ENCODE measurements at regions not wholly inside any gene's neighbourhood (a gene's known extent, or its start where the extent isn't known, plus 50 kb on each side); places are given as distances from the start of the nearest gene placed in this dataset.

DNA sequence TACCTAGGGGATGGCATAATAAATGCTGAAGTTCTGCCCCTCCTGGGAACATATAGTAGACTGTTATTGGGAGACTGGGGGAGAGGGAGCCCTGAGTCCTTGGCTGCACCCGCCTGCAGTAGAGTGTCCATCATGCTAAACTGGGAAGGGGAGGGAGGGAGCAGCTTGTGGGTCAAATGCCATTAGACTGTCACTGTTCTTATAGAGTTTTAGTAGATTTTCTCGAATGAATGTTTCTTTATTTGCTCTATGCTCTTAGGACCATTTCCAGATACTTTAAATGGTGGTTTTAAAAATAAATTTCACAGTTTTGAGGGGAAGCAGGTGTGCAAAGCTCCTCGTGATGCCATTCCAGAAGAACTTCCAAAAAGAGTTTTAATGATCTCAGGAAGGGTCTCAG, 111.6 kb upstream of the USP9X start:
- TF ChIP-seq, protein P1, sequence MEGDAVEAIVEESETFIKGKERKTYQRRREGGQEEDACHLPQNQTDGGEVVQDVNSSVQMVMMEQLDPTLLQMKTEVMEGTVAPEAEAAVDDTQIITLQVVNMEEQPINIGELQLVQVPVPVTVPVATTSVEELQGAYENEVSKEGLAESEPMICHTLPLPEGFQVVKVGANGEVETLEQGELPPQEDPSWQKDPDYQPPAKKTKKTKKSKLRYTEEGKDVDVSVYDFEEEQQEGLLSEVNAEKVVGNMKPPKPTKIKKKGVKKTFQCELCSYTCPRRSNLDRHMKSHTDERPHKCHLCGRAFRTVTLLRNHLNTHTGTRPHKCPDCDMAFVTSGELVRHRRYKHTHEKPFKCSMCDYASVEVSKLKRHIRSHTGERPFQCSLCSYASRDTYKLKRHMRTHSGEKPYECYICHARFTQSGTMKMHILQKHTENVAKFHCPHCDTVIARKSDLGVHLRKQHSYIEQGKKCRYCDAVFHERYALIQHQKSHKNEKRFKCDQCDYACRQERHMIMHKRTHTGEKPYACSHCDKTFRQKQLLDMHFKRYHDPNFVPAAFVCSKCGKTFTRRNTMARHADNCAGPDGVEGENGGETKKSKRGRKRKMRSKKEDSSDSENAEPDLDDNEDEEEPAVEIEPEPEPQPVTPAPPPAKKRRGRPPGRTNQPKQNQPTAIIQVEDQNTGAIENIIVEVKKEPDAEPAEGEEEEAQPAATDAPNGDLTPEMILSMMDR (IDR thresholded peaks at IDR 0.05; ENCODE audit: insufficient read depth, low read depth, low read length): no peak
- no peak for TF ChIP-seq EZH2 (IDR thresholded peaks at IDR 0.05; ENCODE audit: insufficient read depth, low read length)
